ENCODE measurements at regions not wholly inside any gene's neighbourhood (a gene's known extent, or its start where the extent isn't known, plus 50 kb on each side); places are given as distances from the start of the nearest gene placed in this dataset.

- Histone ChIP-seq H3K36me3 (replicated peaks in 1 of 2; ENCODE audit: control insufficient read depth in 2 of 2, insufficient read depth in 2 of 2, low read length in 2 of 2) (no peaks in the 10 kb centered on the region), H2BK12ac (ENCODE audit: low read length) (no peak overlapping the region), H3K18ac (ENCODE audit: low read length) (no peak overlapping the region), H2AK5ac (ENCODE audit: low read depth, low read length) (no peak overlapping the region), H3K9me3 (replicated peaks in 1 of 2; ENCODE audit: control insufficient read depth in 2 of 2, insufficient read depth in 1 of 2, low read depth in 1 of 2, low read length in 2 of 2) (no peaks in the 10 kb centered on the region), H3K4me2 (ENCODE audit: insufficient read depth, low read length, poor library complexity, severe bottlenecking) (no peak overlapping the region), H3K23ac (ENCODE audit: low read depth, low read length, poor library complexity) (no peak overlapping the region), H2AFZ (ENCODE audit: low read length) (no peak overlapping the region), H3K79me1 (ENCODE audit: low read depth, low read length) (no peaks in the 10 kb centered on the region), H4K91ac (ENCODE audit: low read depth, low read length, poor library complexity) (no peak overlapping the region), H3K4me1 (ENCODE audit: control insufficient read depth in 2 of 2, insufficient read depth in 1 of 2, low read depth in 1 of 2, low read length in 2 of 2) (peaks cover 0 to 3% of the 10 kb centered on the region in 2 donors), H3K4ac (ENCODE audit: low read length) (no peak overlapping the region), H3K14ac (ENCODE audit: low read length) (no peak overlapping the region), H2BK120ac (ENCODE audit: low read depth, low read length) (no peak overlapping the region), H3K27ac (replicated peaks; ENCODE audit: low read length) (no peak overlapping the region), H2BK15ac (ENCODE audit: low read length) (no peak overlapping the region), H3K9ac (ENCODE audit: low read depth, low read length, poor library complexity) (no peak overlapping the region), H3K27me3 (ENCODE audit: control insufficient read depth in 3 of 3, insufficient read depth in 3 of 3, low read depth in 1 of 3, low read length in 3 of 3) (no peaks in the 10 kb centered on the region), H3K4me3 (ENCODE audit: low read length in 2 of 2) (no peak overlapping the region), H2BK5ac (ENCODE audit: low read length) (no peak overlapping the region), H4K8ac (ENCODE audit: low read depth, low read length) (no peak overlapping the region)
- no CpG with 5 or more reads among the region's 5 CpGs for WGBS, 2 donors (ENCODE audit: extremely low coverage in 2 of 2, insufficient read length in 2 of 2, insufficient replicate concordance in 1 of 2)
- no peak for DNase-seq (ENCODE audit: low spot score)
Measured at GRCh38 chr1:55965981-55966461, 613.3 kb downstream of the PLPP3 start.

GRCh38 chr1:55962472-55962871 lies 616.9 kb downstream of the PLPP3 start:
- H3K18ac ChIP-seq (ENCODE audit: low read length), result no peak overlapping the region
- no peak overlapping the region for H3K14ac ChIP-seq (ENCODE audit: low read length)
- H2BK15ac ChIP-seq (ENCODE audit: low read length), result no peak overlapping the region
- no peak overlapping the region for H3K4me3 ChIP-seq (ENCODE audit: low read length in 2 of 2)
- no peak overlapping the region for H2BK5ac ChIP-seq (ENCODE audit: low read length)
- H2BK120ac ChIP-seq (ENCODE audit: low read depth, low read length), result no peak overlapping the region
- no peak for DNase-seq (ENCODE audit: low spot score)
- WGBS, 2 donors (ENCODE audit: extremely low coverage in 2 of 2, insufficient read length in 2 of 2, insufficient replicate concordance in 1 of 2), result no CpG with 5 or more reads among the region's 2 CpGs
- no peak overlapping the region for H4K8ac ChIP-seq (ENCODE audit: low read depth, low read length)
- no peaks in the 10 kb centered on the region for H3K9me3 ChIP-seq (replicated peaks in 1 of 2; ENCODE audit: control insufficient read depth in 2 of 2, insufficient read depth in 1 of 2, low read depth in 1 of 2, low read length in 2 of 2)
- no peak overlapping the region for H3K27ac ChIP-seq (replicated peaks; ENCODE audit: low read length)
- no peak overlapping the region for H2AFZ ChIP-seq (ENCODE audit: low read length)
- H3K27me3 ChIP-seq (ENCODE audit: control insufficient read depth in 3 of 3, insufficient read depth in 3 of 3, low read depth in 1 of 3, low read length in 3 of 3), result no peaks in the 10 kb centered on the region
- H3K36me3 ChIP-seq (replicated peaks in 1 of 2; ENCODE audit: control insufficient read depth in 2 of 2, insufficient read depth in 2 of 2, low read length in 2 of 2), result no peaks in the 10 kb centered on the region
- no peak overlapping the region for H2BK12ac ChIP-seq (ENCODE audit: low read length)
- no peak overlapping the region for H3K23ac ChIP-seq (ENCODE audit: low read depth, low read length, poor library complexity)
- H3K9ac ChIP-seq (ENCODE audit: low read depth, low read length, poor library complexity), result no peak overlapping the region
- no peak overlapping the region for H2AK5ac ChIP-seq (ENCODE audit: low read depth, low read length)
- no peak overlapping the region for H3K4ac ChIP-seq (ENCODE audit: low read length)
- H3K4me1 ChIP-seq (ENCODE audit: control insufficient read depth in 2 of 2, insufficient read depth in 1 of 2, low read depth in 1 of 2, low read length in 2 of 2), result peaks cover 0 to 3% of the 10 kb centered on the region in 2 donors
- H3K79me1 ChIP-seq (ENCODE audit: low read depth, low read length), result no peaks in the 10 kb centered on the region
- H3K4me2 ChIP-seq (ENCODE audit: insufficient read depth, low read length, poor library complexity, severe bottlenecking), result no peak overlapping the region
- no peak overlapping the region for H4K91ac ChIP-seq (ENCODE audit: low read depth, low read length, poor library complexity)

GRCh38 chr1:55959136-55959548 lies 620.2 kb downstream of the PLPP3 start:
- no peak overlapping the region for H2BK5ac ChIP-seq (ENCODE audit: low read length)
- WGBS, 2 donors (ENCODE audit: extremely low coverage in 2 of 2, insufficient read length in 2 of 2, insufficient replicate concordance in 1 of 2), result no CpG with 5 or more reads among the region's 3 CpGs
- no peak overlapping the region for H2AFZ ChIP-seq (ENCODE audit: low read length)
- no peak overlapping the region for H3K4ac ChIP-seq (ENCODE audit: low read length)
- H3K27ac ChIP-seq (replicated peaks; ENCODE audit: low read length), result no peak overlapping the region
- no peaks in the 10 kb centered on the region for H3K36me3 ChIP-seq (replicated peaks in 1 of 2; ENCODE audit: control insufficient read depth in 2 of 2, insufficient read depth in 2 of 2, low read length in 2 of 2)
- no peaks in the 10 kb centered on the region for H3K27me3 ChIP-seq (ENCODE audit: control insufficient read depth in 3 of 3, insufficient read depth in 3 of 3, low read depth in 1 of 3, low read length in 3 of 3)
- H3K4me1 ChIP-seq (ENCODE audit: control insufficient read depth in 2 of 2, insufficient read depth in 1 of 2, low read depth in 1 of 2, low read length in 2 of 2), result peaks cover 0 to 2% of the 10 kb centered on the region in 2 donors
- H3K79me1 ChIP-seq (ENCODE audit: low read depth, low read length), result no peaks in the 10 kb centered on the region
- no peak overlapping the region for H3K18ac ChIP-seq (ENCODE audit: low read length)
- no peak for DNase-seq (ENCODE audit: low spot score)
- no peak overlapping the region for H3K14ac ChIP-seq (ENCODE audit: low read length)
- no peak overlapping the region for H3K4me3 ChIP-seq (ENCODE audit: low read length in 2 of 2)
- H3K9ac ChIP-seq (ENCODE audit: low read depth, low read length, poor library complexity), result no peak overlapping the region
- H3K9me3 ChIP-seq (replicated peaks in 1 of 2; ENCODE audit: control insufficient read depth in 2 of 2, insufficient read depth in 1 of 2, low read depth in 1 of 2, low read length in 2 of 2), result no peaks in the 10 kb centered on the region
- no peak overlapping the region for H2BK15ac ChIP-seq (ENCODE audit: low read length)
- no peak overlapping the region for H4K8ac ChIP-seq (ENCODE audit: low read depth, low read length)
- no peak overlapping the region for H2BK120ac ChIP-seq (ENCODE audit: low read depth, low read length)
- no peak overlapping the region for H3K4me2 ChIP-seq (ENCODE audit: insufficient read depth, low read length, poor library complexity, severe bottlenecking)
- no peak overlapping the region for H3K23ac ChIP-seq (ENCODE audit: low read depth, low read length, poor library complexity)
- no peak overlapping the region for H4K91ac ChIP-seq (ENCODE audit: low read depth, low read length, poor library complexity)
- no peak overlapping the region for H2AK5ac ChIP-seq (ENCODE audit: low read depth, low read length)
- no peak overlapping the region for H2BK12ac ChIP-seq (ENCODE audit: low read length)

GRCh38 chr1:55958498-55958897 lies 620.9 kb downstream of the PLPP3 start:
- H3K23ac ChIP-seq (ENCODE audit: low read depth, low read length, poor library complexity), result no peak overlapping the region
- no peak overlapping the region for H2BK120ac ChIP-seq (ENCODE audit: low read depth, low read length)
- no peak overlapping the region for H2AK5ac ChIP-seq (ENCODE audit: low read depth, low read length)
- H2AFZ ChIP-seq (ENCODE audit: low read length), result no peak overlapping the region
- no peak overlapping the region for H3K27ac ChIP-seq (replicated peaks; ENCODE audit: low read length)
- no peak overlapping the region for H2BK15ac ChIP-seq (ENCODE audit: low read length)
- no peaks in the 10 kb centered on the region for H3K9me3 ChIP-seq (replicated peaks in 1 of 2; ENCODE audit: control insufficient read depth in 2 of 2, insufficient read depth in 1 of 2, low read depth in 1 of 2, low read length in 2 of 2)
- DNase-seq (ENCODE audit: low spot score), result no peak
- no peaks in the 10 kb centered on the region for H3K27me3 ChIP-seq (ENCODE audit: control insufficient read depth in 3 of 3, insufficient read depth in 3 of 3, low read depth in 1 of 3, low read length in 3 of 3)
- no peak overlapping the region for H3K4ac ChIP-seq (ENCODE audit: low read length)
- no peak overlapping the region for H3K4me2 ChIP-seq (ENCODE audit: insufficient read depth, low read length, poor library complexity, severe bottlenecking)
- no peaks in the 10 kb centered on the region for H3K79me1 ChIP-seq (ENCODE audit: low read depth, low read length)
- no peak overlapping the region for H2BK5ac ChIP-seq (ENCODE audit: low read length)
- H2BK12ac ChIP-seq (ENCODE audit: low read length), result no peak overlapping the region
- H3K4me1 ChIP-seq (ENCODE audit: control insufficient read depth in 2 of 2, insufficient read depth in 1 of 2, low read depth in 1 of 2, low read length in 2 of 2), result peaks cover 0 to 2% of the 10 kb centered on the region in 2 donors
- no peak overlapping the region for H3K14ac ChIP-seq (ENCODE audit: low read length)
- H3K9ac ChIP-seq (ENCODE audit: low read depth, low read length, poor library complexity), result no peak overlapping the region
- no peaks in the 10 kb centered on the region for H3K36me3 ChIP-seq (replicated peaks in 1 of 2; ENCODE audit: control insufficient read depth in 2 of 2, insufficient read depth in 2 of 2, low read length in 2 of 2)
- no peak overlapping the region for H4K8ac ChIP-seq (ENCODE audit: low read depth, low read length)
- H4K91ac ChIP-seq (ENCODE audit: low read depth, low read length, poor library complexity), result no peak overlapping the region
- H3K18ac ChIP-seq (ENCODE audit: low read length), result no peak overlapping the region
- no peak overlapping the region for H3K4me3 ChIP-seq (ENCODE audit: low read length in 2 of 2)
- WGBS, 2 donors (ENCODE audit: extremely low coverage in 2 of 2, insufficient read length in 2 of 2, insufficient replicate concordance in 1 of 2), result no CpG with 5 or more reads among the region's 2 CpGs

Measured in neuronal stem cell (in vitro differentiated cells).